Glutamatergic neuron (in vitro differentiated cells): ENCODE measurements at regions not wholly inside any gene's neighbourhood (a gene's known extent, or its start where the extent isn't known, plus 50 kb on each side); places are given as distances from the start of the nearest gene placed in this dataset.

Source experiments
- DNase-seq: peaks from one replicate; pipeline ENCODE4 v3.0.0; 2022
- H3K27ac Mint-ChIP-seq: one replicate; pipeline ENCODE4 v1.8.0; 2020; ENCODE audit warnings: mild to moderate bottlenecking, mixed read lengths, inconsistent platforms; ENCODE audit not compliant: unreplicated experiment
- H3K27me3 Mint-ChIP-seq: one replicate; pipeline ENCODE4 v1.8.0; 2020; ENCODE audit warnings: mild to moderate bottlenecking, moderate library complexity, mixed read lengths, inconsistent platforms; ENCODE audit not compliant: unreplicated experiment
- H3K36me3 Mint-ChIP-seq: one replicate; pipeline ENCODE4 v1.8.0; 2020; ENCODE audit warnings: mild to moderate bottlenecking, mixed read lengths, inconsistent platforms; ENCODE audit not compliant: unreplicated experiment
- H3K4me1 Mint-ChIP-seq: one replicate; pipeline ENCODE4 v1.8.0; 2020; ENCODE audit warnings: mild to moderate bottlenecking, low read depth, mixed read lengths, inconsistent platforms; ENCODE audit not compliant: unreplicated experiment
- H3K4me3 Mint-ChIP-seq: one replicate; pipeline ENCODE4 v1.8.0; 2020; ENCODE audit warnings: mild to moderate bottlenecking, mixed read lengths, inconsistent platforms; ENCODE audit not compliant: unreplicated experiment
- H3K9me3 Mint-ChIP-seq: one replicate; pipeline ENCODE4 v1.8.0; 2020; ENCODE audit warnings: mild to moderate bottlenecking, moderate library complexity, mixed read lengths, inconsistent platforms; ENCODE audit not compliant: unreplicated experiment
- CTCF ChIP-seq: fragments of 200-600 bp; sonication (generic); IDR thresholded peaks from one replicate; pipeline ENCODE4 v1.5.0; 2021; ENCODE audit not compliant: partially characterized antibody, unreplicated experiment

DNA sequence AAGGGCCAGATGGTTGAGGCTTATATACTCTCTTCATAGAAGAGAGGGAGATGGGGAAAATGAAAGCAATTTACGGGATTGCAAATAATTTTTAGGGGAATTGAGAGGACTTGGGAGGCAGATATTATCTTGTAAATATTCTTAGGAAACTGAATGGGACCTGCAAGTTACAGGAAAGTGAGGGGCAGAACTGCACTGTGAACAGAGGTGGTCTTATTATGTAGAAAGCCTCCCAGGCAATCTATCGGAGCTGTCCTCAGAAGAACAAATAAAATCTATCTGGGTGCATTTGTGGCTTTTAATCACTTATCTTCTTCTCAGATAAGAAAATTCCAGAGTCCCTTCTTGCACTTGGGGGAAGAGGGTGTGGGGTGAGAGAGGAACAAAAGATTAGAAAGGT lies 223.5 kb downstream of the RHOU start:
- H3K4me1 Mint-ChIP-seq, result peaks cover 10% of the 10 kb centered on the region
- DNase-seq, result no peak
- peaks cover 6% of the 10 kb centered on the region for H3K36me3 Mint-ChIP-seq
- TF ChIP-seq CTCF, result no peak
- no peak overlapping the region for H3K4me3 Mint-ChIP-seq
- no peaks in the 10 kb centered on the region for H3K27me3 Mint-ChIP-seq
- H3K9me3 Mint-ChIP-seq, result no peaks in the 10 kb centered on the region
- H3K27ac Mint-ChIP-seq, result no peak overlapping the region

DNA sequence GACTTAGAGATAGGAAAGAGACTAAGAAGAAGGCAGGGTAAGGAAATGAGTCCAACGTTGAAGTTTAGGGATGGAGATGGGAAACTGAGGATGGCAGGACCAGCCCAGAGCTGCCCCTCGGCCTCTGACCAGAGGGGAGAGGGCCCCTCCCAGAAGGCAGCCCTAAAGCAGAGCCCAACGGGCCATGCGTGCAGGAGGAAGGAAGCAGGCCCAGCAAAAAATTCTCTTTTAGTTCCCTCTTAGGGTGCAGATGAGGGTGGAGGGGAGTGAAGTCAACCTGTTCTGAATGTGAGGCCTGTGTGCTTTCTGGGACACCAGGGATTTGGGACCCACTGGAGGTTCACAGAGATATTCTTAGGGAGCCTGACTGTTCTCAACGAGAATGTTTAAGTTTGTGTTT lies 225.4 kb downstream of the RHOU start:
- DNase-seq, result no peak
- no peak for TF ChIP-seq CTCF
- Mint-ChIP-seq H3K36me3 (no peaks in the 10 kb centered on the region), H3K27ac (no peak overlapping the region), H3K4me3 (no peak overlapping the region), H3K27me3 (no peaks in the 10 kb centered on the region), H3K9me3 (no peaks in the 10 kb centered on the region), H3K4me1 (peaks cover 18% of the 10 kb centered on the region)

GRCh38 chr1:228961511-228961910 lies 226.2 kb downstream of the RHOU start:
- no peak for DNase-seq
- no peaks in the 10 kb centered on the region for H3K9me3 Mint-ChIP-seq
- H3K36me3 Mint-ChIP-seq, result no peaks in the 10 kb centered on the region
- TF ChIP-seq CTCF, result no peak
- no peak overlapping the region for H3K4me3 Mint-ChIP-seq
- no peak overlapping the region for H3K27ac Mint-ChIP-seq
- H3K4me1 Mint-ChIP-seq, result peaks cover 16% of the 10 kb centered on the region
- H3K27me3 Mint-ChIP-seq, result no peaks in the 10 kb centered on the region

GRCh38 chr1:228963795-228964177 lies 228.5 kb downstream of the RHOU start:
- no peak overlapping the region for H3K4me3 Mint-ChIP-seq
- peaks cover 2% of the 10 kb centered on the region for H3K27me3 Mint-ChIP-seq
- TF ChIP-seq CTCF, result no peak
- no peaks in the 10 kb centered on the region for H3K9me3 Mint-ChIP-seq
- no peak overlapping the region for H3K27ac Mint-ChIP-seq
- H3K36me3 Mint-ChIP-seq, result no peaks in the 10 kb centered on the region
- DNase-seq, result no peak
- peaks cover 17% of the 10 kb centered on the region for H3K4me1 Mint-ChIP-seq

DNA sequence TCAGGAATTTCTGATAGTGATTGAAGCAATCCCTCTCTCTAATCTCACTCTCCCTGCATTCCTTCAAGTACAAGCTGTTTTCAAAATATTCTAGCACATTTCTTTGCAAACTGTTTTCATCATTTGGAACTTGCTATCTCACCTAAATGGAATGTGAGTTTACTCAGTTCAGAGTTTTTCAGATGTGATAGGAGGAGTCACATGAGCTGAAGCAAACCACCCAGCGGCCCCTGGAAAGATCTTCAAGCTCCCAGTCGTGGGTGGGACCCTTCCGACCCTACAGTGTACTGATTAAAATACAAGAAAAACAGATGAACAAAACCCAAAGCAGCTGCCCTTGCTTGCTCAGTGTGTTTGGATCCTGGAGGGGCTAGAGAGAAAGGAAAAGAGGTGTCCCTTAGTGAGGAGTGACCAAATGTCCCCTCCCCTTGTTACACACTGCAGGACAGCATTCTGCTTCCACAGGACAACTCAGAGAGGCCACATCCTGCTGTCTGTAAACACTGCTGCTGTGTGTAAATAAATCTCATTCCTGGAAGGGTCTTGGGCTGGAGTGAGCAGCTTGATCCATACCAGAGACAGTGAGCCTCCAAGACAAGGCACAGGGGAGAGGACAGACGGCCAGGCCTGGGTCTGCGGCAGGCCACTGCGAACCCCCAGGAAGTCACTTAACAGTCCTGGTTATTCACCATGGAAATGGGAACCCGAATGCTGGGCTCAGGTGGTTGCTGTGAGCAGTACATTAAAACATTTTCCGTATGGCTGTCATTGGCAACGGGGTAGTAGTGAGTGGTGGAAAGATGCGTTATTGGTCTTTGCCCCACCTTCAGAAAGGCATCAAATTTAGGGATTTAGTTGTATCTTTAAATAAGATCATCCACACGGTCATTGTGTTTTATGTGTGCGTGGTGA lies 229.2 kb downstream of the RHOU start:
- Mint-ChIP-seq H3K27ac (peak overlapping the region; percentile 67), H3K27me3 (peaks cover 3% of the 10 kb centered on the region), H3K36me3 (no peaks in the 10 kb centered on the region), H3K4me1 (peaks cover 23% of the 10 kb centered on the region), H3K4me3 (peak overlapping the region; percentile 11), H3K9me3 (peaks cover 4% of the 10 kb centered on the region)
- no peak for TF ChIP-seq CTCF
- DNase-seq, result peak; percentile 45
